ENCODE measurements at regions not wholly inside any gene's neighbourhood (a gene's known extent, or its start where the extent isn't known, plus 50 kb on each side); places are given as distances from the start of the nearest gene placed in this dataset.
"Not testable (repeated sequence)": the region's sequence is repeated elsewhere in the genome, so short reads cannot be mapped to it uniquely, and the experiment has no call there.

DNA sequence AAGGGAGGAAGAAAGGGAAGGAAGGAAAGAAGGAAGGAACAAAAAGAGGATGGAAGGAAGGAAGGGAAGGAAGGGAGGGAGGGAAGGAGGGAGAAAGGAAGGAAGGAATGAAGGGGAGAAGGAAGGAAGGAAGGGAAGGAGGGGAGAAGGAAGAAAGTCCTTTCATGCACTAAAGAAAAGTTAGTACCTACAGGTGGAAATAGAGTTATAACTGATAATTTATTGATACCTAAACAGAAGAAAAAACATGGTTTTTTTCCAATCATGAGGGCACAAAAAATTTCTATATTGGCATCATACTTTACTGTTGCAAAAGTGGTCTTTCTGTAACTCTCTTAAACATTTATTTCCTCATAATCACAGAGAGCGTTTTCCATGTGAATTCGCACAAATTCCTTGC lies 659.4 kb downstream of the MAFB start:
- Histone ChIP-seq H3K4me3 (ENCODE audit: low read depth, low read length) (no peak overlapping the region), H3K4me1 (ENCODE audit: control insufficient read depth, insufficient read depth, low read length, poor library complexity, severe bottlenecking) (no peaks in the 10 kb centered on the region), H3K9me3 (ENCODE audit: control insufficient read depth in 2 of 2, low read length in 2 of 2) (no peaks in the 10 kb centered on the region), H3K36me3 (ENCODE audit: control insufficient read depth, insufficient read depth, low read length) (no peaks in the 10 kb centered on the region), H3K27ac (ENCODE audit: insufficient read depth, low read length, poor library complexity, severe bottlenecking) (no peak overlapping the region), H3K27me3 (ENCODE audit: control insufficient read depth, insufficient read depth, low read length) (no peaks in the 10 kb centered on the region)
- Mint-ChIP-seq H3K9me3 (peaks cover 0 to 9% (median 6%) of the 10 kb centered on the region in 7 donors), H3K4me3 (no peak overlapping the region), H3K4me1 (no peaks in the 10 kb centered on the region), H3K36me3 (no peaks in the 10 kb centered on the region), H3K27ac (no peak overlapping the region), H3K27me3 (no peaks in the 10 kb centered on the region)
- DNase-seq (no peak), ATAC-seq (ENCODE audit: low read depth in 2 of 2) (no peak)

DNA sequence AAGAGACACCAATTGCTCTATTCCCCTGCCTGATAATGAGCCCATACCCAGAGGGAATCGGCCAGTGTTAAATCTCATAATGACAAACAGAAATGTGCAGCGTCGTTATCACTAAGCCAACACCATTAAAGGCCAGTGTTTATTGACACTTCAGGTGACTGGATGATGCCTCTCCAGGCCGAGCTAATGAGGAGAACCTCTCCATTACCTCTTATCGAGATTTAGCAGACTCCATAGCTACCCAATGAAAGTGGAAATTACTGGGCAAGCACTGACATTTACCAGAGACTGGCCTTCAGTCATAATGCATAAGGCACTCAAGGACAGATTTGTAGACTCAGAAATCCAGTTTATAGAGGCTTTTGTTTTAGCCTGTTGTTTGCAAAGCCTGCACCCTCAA lies 669.5 kb downstream of the MAFB start:
- no peak for DNase-seq
- peaks cover 0 to 4% (median 3%) of the 10 kb centered on the region in 7 donors for H3K9me3 Mint-ChIP-seq
- H3K27ac ChIP-seq (ENCODE audit: insufficient read depth, low read length, poor library complexity, severe bottlenecking), result no peak overlapping the region
- H3K27me3 ChIP-seq (ENCODE audit: control insufficient read depth, insufficient read depth, low read length), result no peaks in the 10 kb centered on the region
- H3K4me3 ChIP-seq (ENCODE audit: low read depth, low read length), result no peak overlapping the region
- H3K4me1 ChIP-seq (ENCODE audit: control insufficient read depth, insufficient read depth, low read length, poor library complexity, severe bottlenecking), result no peaks in the 10 kb centered on the region
- H3K4me1 Mint-ChIP-seq, result no peaks in the 10 kb centered on the region
- no peaks in the 10 kb centered on the region for H3K9me3 ChIP-seq (ENCODE audit: control insufficient read depth in 2 of 2, low read length in 2 of 2)
- no peaks in the 10 kb centered on the region for H3K36me3 Mint-ChIP-seq
- no peaks in the 10 kb centered on the region for H3K36me3 ChIP-seq (ENCODE audit: control insufficient read depth, insufficient read depth, low read length)
- ATAC-seq (ENCODE audit: low read depth in 2 of 2), result no peak
- H3K27me3 Mint-ChIP-seq, result no peaks in the 10 kb centered on the region
- H3K4me3 Mint-ChIP-seq, result no peak overlapping the region
- no peak overlapping the region for H3K27ac Mint-ChIP-seq

DNA sequence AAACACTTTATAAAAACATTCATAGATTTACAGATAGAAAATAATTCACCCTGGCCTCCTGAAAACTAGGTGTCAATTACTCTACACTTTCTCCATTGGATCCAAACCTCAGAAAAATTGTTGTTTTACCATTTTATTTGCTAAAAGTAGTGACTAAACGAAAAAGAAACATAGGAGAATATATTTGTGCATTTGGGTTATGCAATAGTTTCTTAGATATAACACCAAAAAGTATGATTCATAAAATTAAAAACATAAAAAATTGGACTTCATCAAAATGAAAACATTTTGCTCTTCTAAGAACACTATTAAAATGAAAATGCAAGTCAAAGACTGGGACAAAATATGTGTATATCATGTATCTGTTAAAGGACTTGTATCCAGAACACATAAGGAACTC lies 671.3 kb downstream of the MAFB start:
- peaks cover 0 to 5% (median 0%) of the 10 kb centered on the region in 7 donors for H3K9me3 Mint-ChIP-seq
- Histone ChIP-seq H3K36me3 (ENCODE audit: control insufficient read depth, insufficient read depth, low read length) (no peaks in the 10 kb centered on the region), H3K4me1 (ENCODE audit: control insufficient read depth, insufficient read depth, low read length, poor library complexity, severe bottlenecking) (no peaks in the 10 kb centered on the region), H3K27me3 (ENCODE audit: control insufficient read depth, insufficient read depth, low read length) (no peaks in the 10 kb centered on the region), H3K27ac (ENCODE audit: insufficient read depth, low read length, poor library complexity, severe bottlenecking) (no peak overlapping the region), H3K9me3 (ENCODE audit: control insufficient read depth in 2 of 2, low read length in 2 of 2) (no peaks in the 10 kb centered on the region), H3K4me3 (ENCODE audit: low read depth, low read length) (no peak overlapping the region)
- H3K4me3 Mint-ChIP-seq, result no peak overlapping the region
- no peaks in the 10 kb centered on the region for H3K27me3 Mint-ChIP-seq
- DNase-seq, result no peak
- H3K4me1 Mint-ChIP-seq, result no peaks in the 10 kb centered on the region
- ATAC-seq (ENCODE audit: low read depth in 2 of 2), result no peak
- no peak overlapping the region for H3K27ac Mint-ChIP-seq
- no peaks in the 10 kb centered on the region for H3K36me3 Mint-ChIP-seq

DNA sequence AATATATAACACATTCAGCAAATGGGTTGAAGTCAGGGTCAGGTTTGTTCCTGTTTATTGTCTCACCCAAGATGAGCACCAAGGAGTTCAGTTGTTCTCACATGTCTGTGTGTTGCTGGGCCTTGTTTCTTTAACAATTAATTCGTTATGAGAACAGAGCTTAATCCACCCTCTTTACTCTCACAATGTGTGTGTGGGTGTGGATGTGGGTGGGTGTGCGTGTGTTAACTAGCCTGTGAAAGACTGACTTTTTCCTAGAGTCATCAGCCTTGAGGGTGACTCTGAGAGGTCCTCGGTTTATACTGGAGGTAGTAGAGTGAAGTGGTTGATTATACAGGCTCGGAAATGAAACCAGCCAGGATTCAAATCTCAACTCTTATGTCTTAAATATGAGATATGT lies 672.1 kb downstream of the MAFB start:
- no peak overlapping the region for H3K27ac Mint-ChIP-seq
- DNase-seq (no peak), ATAC-seq (ENCODE audit: low read depth in 2 of 2) (no peak)
- H3K4me3 Mint-ChIP-seq, result no peak overlapping the region
- H3K27me3 Mint-ChIP-seq, result no peaks in the 10 kb centered on the region
- Histone ChIP-seq H3K9me3 (ENCODE audit: control insufficient read depth in 2 of 2, low read length in 2 of 2) (no peaks in the 10 kb centered on the region), H3K36me3 (ENCODE audit: control insufficient read depth, insufficient read depth, low read length) (no peaks in the 10 kb centered on the region), H3K4me1 (ENCODE audit: control insufficient read depth, insufficient read depth, low read length, poor library complexity, severe bottlenecking) (no peaks in the 10 kb centered on the region), H3K27ac (ENCODE audit: insufficient read depth, low read length, poor library complexity, severe bottlenecking) (no peak overlapping the region), H3K27me3 (ENCODE audit: control insufficient read depth, insufficient read depth, low read length) (no peaks in the 10 kb centered on the region), H3K4me3 (ENCODE audit: low read depth, low read length) (no peak overlapping the region)
- peaks cover 0 to 8% (median 0%) of the 10 kb centered on the region in 7 donors for H3K9me3 Mint-ChIP-seq
- no peaks in the 10 kb centered on the region for H3K36me3 Mint-ChIP-seq
- no peaks in the 10 kb centered on the region for H3K4me1 Mint-ChIP-seq

DNA sequence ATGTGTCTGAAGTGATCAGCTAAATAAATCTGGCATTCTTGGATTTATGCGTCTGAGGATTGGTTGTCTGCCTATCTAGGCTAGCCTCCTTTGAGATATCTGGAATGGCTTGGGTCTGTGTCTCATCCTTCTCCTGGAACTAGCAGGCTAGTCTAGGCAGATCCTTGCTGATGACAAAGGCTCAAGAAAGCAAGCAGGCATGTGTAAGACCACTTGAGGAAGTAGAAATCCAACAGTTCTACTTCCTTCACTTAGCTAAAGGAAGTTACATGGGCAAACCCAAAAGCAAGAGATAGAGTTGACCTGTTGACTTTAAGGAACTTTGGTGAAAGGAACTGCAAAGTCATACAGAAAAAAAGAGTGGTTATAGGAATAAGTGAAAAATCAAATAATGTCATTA lies 672.6 kb downstream of the MAFB start:
- Histone ChIP-seq H3K4me1 (ENCODE audit: control insufficient read depth, insufficient read depth, low read length, poor library complexity, severe bottlenecking) (no peaks in the 10 kb centered on the region), H3K36me3 (ENCODE audit: control insufficient read depth, insufficient read depth, low read length) (no peaks in the 10 kb centered on the region), H3K4me3 (ENCODE audit: low read depth, low read length) (no peak overlapping the region), H3K27ac (ENCODE audit: insufficient read depth, low read length, poor library complexity, severe bottlenecking) (no peak overlapping the region), H3K9me3 (ENCODE audit: control insufficient read depth in 2 of 2, low read length in 2 of 2) (no peaks in the 10 kb centered on the region), H3K27me3 (ENCODE audit: control insufficient read depth, insufficient read depth, low read length) (no peaks in the 10 kb centered on the region)
- Mint-ChIP-seq H3K4me3 (no peak overlapping the region), H3K9me3 (peaks cover 0 to 10% (median 2%) of the 10 kb centered on the region in 7 donors), H3K4me1 (no peaks in the 10 kb centered on the region), H3K27me3 (no peaks in the 10 kb centered on the region), H3K27ac (no peak overlapping the region), H3K36me3 (no peaks in the 10 kb centered on the region)
- DNase-seq (no peak), ATAC-seq (ENCODE audit: low read depth in 2 of 2) (no peak)

DNA sequence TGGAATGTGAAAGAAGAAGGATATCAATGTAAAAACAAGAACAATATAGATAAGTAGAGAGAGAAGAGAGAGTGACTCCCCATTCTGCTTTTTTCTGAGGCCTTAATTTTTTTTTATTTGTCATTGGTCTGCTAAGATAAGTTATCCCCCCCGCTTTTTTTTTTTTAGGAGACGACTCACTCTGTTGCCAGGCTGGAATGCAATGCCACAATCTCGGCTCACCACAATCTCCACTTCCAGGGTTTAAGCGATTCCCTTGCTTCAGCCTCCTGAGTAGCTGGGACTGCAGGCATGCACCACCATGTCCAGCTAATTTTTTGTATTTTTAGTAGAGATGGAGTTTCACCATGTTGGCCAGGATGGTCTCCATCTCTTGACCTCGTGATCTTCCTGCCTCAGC lies 677.0 kb downstream of the MAFB start:
- not testable (repeated sequence) for H3K4me1 Mint-ChIP-seq; H3K36me3 ChIP-seq (ENCODE audit: control insufficient read depth, insufficient read depth, low read length); H3K4me3 Mint-ChIP-seq; H3K4me3 ChIP-seq (ENCODE audit: low read depth, low read length); H3K27me3 ChIP-seq (ENCODE audit: control insufficient read depth, insufficient read depth, low read length); H3K9me3 ChIP-seq (ENCODE audit: control insufficient read depth in 2 of 2, low read length in 2 of 2); H3K4me1 ChIP-seq (ENCODE audit: control insufficient read depth, insufficient read depth, low read length, poor library complexity, severe bottlenecking); H3K36me3 Mint-ChIP-seq; DNase-seq; H3K27ac Mint-ChIP-seq; H3K27ac ChIP-seq (ENCODE audit: insufficient read depth, low read length, poor library complexity, severe bottlenecking); ATAC-seq (ENCODE audit: low read depth in 2 of 2); H3K27me3 Mint-ChIP-seq
- H3K9me3 Mint-ChIP-seq, result peaks cover 0 to 11% (median 3%) of the 10 kb centered on the region in 7 donors

DNA sequence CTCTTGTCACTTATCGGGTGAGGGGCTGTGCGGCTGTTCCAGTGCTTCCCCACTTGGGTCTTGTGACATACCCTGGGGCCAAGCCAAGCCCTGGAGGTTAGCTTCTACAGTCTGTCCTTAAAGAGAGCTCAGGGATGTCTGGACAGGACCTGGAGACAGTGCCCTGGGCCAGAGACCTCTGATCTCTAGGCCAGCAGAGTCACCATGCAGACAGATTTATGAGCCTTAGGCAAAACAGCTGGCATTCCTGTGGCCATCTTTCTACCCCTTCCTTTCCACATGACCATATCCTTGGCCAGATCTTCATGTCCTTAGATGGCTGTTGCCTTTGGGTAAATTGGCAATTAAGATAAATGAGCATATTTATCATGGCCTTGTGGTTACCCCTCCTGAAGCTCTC lies 678.6 kb downstream of the MAFB start:
- H3K27me3 Mint-ChIP-seq, result no peaks in the 10 kb centered on the region
- H3K27ac Mint-ChIP-seq, result no peak overlapping the region
- no peak for ATAC-seq (ENCODE audit: low read depth in 2 of 2)

DNA sequence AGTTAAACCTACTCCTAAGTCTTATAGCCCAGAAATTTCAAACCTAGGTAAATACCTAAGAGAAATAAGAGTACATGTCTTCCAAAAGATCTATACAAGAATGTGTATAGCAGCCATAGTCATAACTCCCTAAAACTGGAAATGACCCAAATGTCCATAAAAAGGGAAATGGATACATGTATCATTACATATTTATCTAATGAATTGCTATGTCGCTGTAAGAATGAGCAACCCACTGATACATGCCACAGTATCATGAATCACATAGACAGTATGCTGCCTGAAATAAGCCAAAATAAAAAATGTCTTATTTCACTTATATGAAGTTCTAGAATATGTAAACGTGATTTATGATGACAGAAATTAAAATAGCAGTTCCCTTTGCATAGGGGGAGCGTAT lies 679.5 kb downstream of the MAFB start:
- no peaks in the 10 kb centered on the region for H3K36me3 ChIP-seq (ENCODE audit: control insufficient read depth, insufficient read depth, low read length)
- peaks cover 0 to 8% (median 4%) of the 10 kb centered on the region in 7 donors for H3K9me3 Mint-ChIP-seq
- H3K27me3 ChIP-seq (ENCODE audit: control insufficient read depth, insufficient read depth, low read length), result no peaks in the 10 kb centered on the region
- H3K9me3 ChIP-seq (ENCODE audit: control insufficient read depth in 2 of 2, low read length in 2 of 2), result no peaks in the 10 kb centered on the region
- H3K4me1 ChIP-seq (ENCODE audit: control insufficient read depth, insufficient read depth, low read length, poor library complexity, severe bottlenecking), result no peaks in the 10 kb centered on the region
- ATAC-seq (ENCODE audit: low read depth in 2 of 2) (no peak), DNase-seq (no peak)
- no peak overlapping the region for H3K4me3 Mint-ChIP-seq
- no peaks in the 10 kb centered on the region for H3K36me3 Mint-ChIP-seq
- no peaks in the 10 kb centered on the region for H3K27me3 Mint-ChIP-seq
- H3K27ac ChIP-seq (ENCODE audit: insufficient read depth, low read length, poor library complexity, severe bottlenecking), result no peak overlapping the region
- H3K4me1 Mint-ChIP-seq, result no peaks in the 10 kb centered on the region
- no peak overlapping the region for H3K27ac Mint-ChIP-seq
- H3K4me3 ChIP-seq (ENCODE audit: low read depth, low read length), result no peak overlapping the region

More for the DNA sequence above, 678.6 kb downstream of the MAFB start:
- H3K36me3 Mint-ChIP-seq, result no peaks in the 10 kb centered on the region
- no peak for DNase-seq
- no peak overlapping the region for H3K4me3 Mint-ChIP-seq
- H3K4me1 ChIP-seq (ENCODE audit: control insufficient read depth, insufficient read depth, low read length, poor library complexity, severe bottlenecking), result no peaks in the 10 kb centered on the region
- no peaks in the 10 kb centered on the region for H3K27me3 ChIP-seq (ENCODE audit: control insufficient read depth, insufficient read depth, low read length)
- H3K36me3 ChIP-seq (ENCODE audit: control insufficient read depth, insufficient read depth, low read length), result no peaks in the 10 kb centered on the region
- no peak overlapping the region for H3K27ac ChIP-seq (ENCODE audit: insufficient read depth, low read length, poor library complexity, severe bottlenecking)
- H3K9me3 ChIP-seq (ENCODE audit: control insufficient read depth in 2 of 2, low read length in 2 of 2), result no peaks in the 10 kb centered on the region
- no peak overlapping the region for H3K4me3 ChIP-seq (ENCODE audit: low read depth, low read length)
- H3K4me1 Mint-ChIP-seq, result no peaks in the 10 kb centered on the region
- peaks cover 0 to 11% (median 4%) of the 10 kb centered on the region in 7 donors for H3K9me3 Mint-ChIP-seq

All from CD4-positive, CD25-positive, alpha-beta regulatory T cell (primary cell).